Glutamatergic neuron (in vitro differentiated cells): ENCODE measurements at regions not wholly inside any gene's neighbourhood (a gene's known extent, or its start where the extent isn't known, plus 50 kb on each side); places are given as distances from the start of the nearest gene placed in this dataset.

Experiments used
- DNase-seq: peaks from one replicate; pipeline ENCODE4 v3.0.0; 2022
- H3K27ac Mint-ChIP-seq: one replicate; pipeline ENCODE4 v1.8.0; 2020; ENCODE audit warnings: mild to moderate bottlenecking, mixed read lengths, inconsistent platforms; ENCODE audit not compliant: unreplicated experiment
- H3K27me3 Mint-ChIP-seq: one replicate; pipeline ENCODE4 v1.8.0; 2020; ENCODE audit warnings: mild to moderate bottlenecking, moderate library complexity, mixed read lengths, inconsistent platforms; ENCODE audit not compliant: unreplicated experiment
- H3K36me3 Mint-ChIP-seq: one replicate; pipeline ENCODE4 v1.8.0; 2020; ENCODE audit warnings: mild to moderate bottlenecking, mixed read lengths, inconsistent platforms; ENCODE audit not compliant: unreplicated experiment
- H3K4me1 Mint-ChIP-seq: one replicate; pipeline ENCODE4 v1.8.0; 2020; ENCODE audit warnings: mild to moderate bottlenecking, low read depth, mixed read lengths, inconsistent platforms; ENCODE audit not compliant: unreplicated experiment
- H3K4me3 Mint-ChIP-seq: one replicate; pipeline ENCODE4 v1.8.0; 2020; ENCODE audit warnings: mild to moderate bottlenecking, mixed read lengths, inconsistent platforms; ENCODE audit not compliant: unreplicated experiment
- H3K9me3 Mint-ChIP-seq: one replicate; pipeline ENCODE4 v1.8.0; 2020; ENCODE audit warnings: mild to moderate bottlenecking, moderate library complexity, mixed read lengths, inconsistent platforms; ENCODE audit not compliant: unreplicated experiment
- CTCF ChIP-seq: fragments of 200-600 bp; sonication (generic); IDR thresholded peaks from one replicate; pipeline ENCODE4 v1.5.0; 2021; ENCODE audit not compliant: partially characterized antibody, unreplicated experiment

GRCh38 chr1:189563784-189564183 lies 913.9 kb downstream of the BRINP3 start:
- Mint-ChIP-seq H3K36me3 (no peaks in the 10 kb centered on the region), H3K4me3 (no peak overlapping the region), H3K27ac (no peak overlapping the region), H3K9me3 (peaks cover 2% of the 10 kb centered on the region), H3K4me1 (no peaks in the 10 kb centered on the region), H3K27me3 (peaks cover 3% of the 10 kb centered on the region)
- no peak for TF ChIP-seq CTCF
- no peak for DNase-seq

GRCh38 chr1:189567890-189568289 lies 909.8 kb downstream of the BRINP3 start:
- no peak overlapping the region for H3K4me3 Mint-ChIP-seq
- H3K9me3 Mint-ChIP-seq, result peaks cover 2% of the 10 kb centered on the region
- H3K27me3 Mint-ChIP-seq, result peaks cover 3% of the 10 kb centered on the region

GRCh38 chr1:189596197-189596596 lies 881.5 kb downstream of the BRINP3 start:
- Mint-ChIP-seq H3K4me1 (no peaks in the 10 kb centered on the region), H3K27me3 (no peaks in the 10 kb centered on the region), H3K9me3 (peaks cover 1% of the 10 kb centered on the region), H3K36me3 (no peaks in the 10 kb centered on the region), H3K4me3 (no peak overlapping the region), H3K27ac (no peak overlapping the region)
- no peak for TF ChIP-seq CTCF
- DNase-seq, result no peak

More at GRCh38 chr1:189567890-189568289, 909.8 kb downstream of the BRINP3 start:
- no peak overlapping the region for H3K27ac Mint-ChIP-seq
- no peaks in the 10 kb centered on the region for H3K4me1 Mint-ChIP-seq
- H3K36me3 Mint-ChIP-seq, result no peaks in the 10 kb centered on the region
- TF ChIP-seq CTCF, result no peak
- DNase-seq, result no peak

GRCh38 chr1:189597083-189597482 lies 880.6 kb downstream of the BRINP3 start:
- no peak overlapping the region for H3K4me3 Mint-ChIP-seq
- H3K27ac Mint-ChIP-seq, result no peak overlapping the region
- H3K36me3 Mint-ChIP-seq, result no peaks in the 10 kb centered on the region
- no peaks in the 10 kb centered on the region for H3K27me3 Mint-ChIP-seq
- H3K4me1 Mint-ChIP-seq, result no peaks in the 10 kb centered on the region
- no peak for TF ChIP-seq CTCF
- H3K9me3 Mint-ChIP-seq, result peaks cover 1% of the 10 kb centered on the region
- no peak for DNase-seq

GRCh38 chr1:189605226-189605625 lies 872.4 kb downstream of the BRINP3 start:
- no peak for TF ChIP-seq CTCF
- H3K27me3 Mint-ChIP-seq, result no peaks in the 10 kb centered on the region
- no peak overlapping the region for H3K4me3 Mint-ChIP-seq
- H3K9me3 Mint-ChIP-seq, result no peaks in the 10 kb centered on the region
- H3K36me3 Mint-ChIP-seq, result no peaks in the 10 kb centered on the region
- H3K4me1 Mint-ChIP-seq, result no peaks in the 10 kb centered on the region
- DNase-seq, result no peak
- no peak overlapping the region for H3K27ac Mint-ChIP-seq
